IPS DF 6.9 (cell line): ENCODE measurements at regions not wholly inside any gene's neighbourhood (a gene's known extent, or its start where the extent isn't known, plus 50 kb on each side); places are given as distances from the start of the nearest gene placed in this dataset.
"Not testable (repeated sequence)": the region's sequence is repeated elsewhere in the genome, so short reads cannot be mapped to it uniquely, and the experiment has no call there.

ENCODE experiments used
- DNase-seq: peaks from one replicate; pipeline ENCODE4 v3.0.0-alpha.2; 2013; ENCODE audit warnings: low read depth, low spot score
- H3K27ac ChIP-seq: one replicate; pipeline ENCODE4 v1.5.1; 2013; ENCODE audit warnings: low read length, control low read depth
- H3K27me3 ChIP-seq: 2 replicates; pipeline ENCODE4 v1.6.1; 2013; ENCODE audit warnings: mild to moderate bottlenecking, low read length; ENCODE audit not compliant: control insufficient read depth, insufficient read depth
- H3K36me3 ChIP-seq: 2 replicates; pipeline ENCODE4 v1.6.1; 2013; ENCODE audit warnings: low read length; ENCODE audit not compliant: control insufficient read depth, insufficient read depth
- H3K4me1 ChIP-seq: 2 replicates; pipeline ENCODE4 v1.6.1; 2013; ENCODE audit warnings: low read length; ENCODE audit not compliant: control insufficient read depth, insufficient read depth
- H3K4me3 ChIP-seq: 2 replicates; pipeline ENCODE4 v1.5.1; 2013; ENCODE audit warnings: mild to moderate bottlenecking, low read length
- H3K9me3 ChIP-seq: 2 replicates; pipeline ENCODE4 v1.6.1; 2013; ENCODE audit warnings: low read length, inconsistent platforms; ENCODE audit not compliant: control insufficient read depth, insufficient read depth
- WGBS: extraction: QIAGEN DNeasy Blood & Tissue Kit; methylation state at CpG from one replicate; pipeline ENCODE4 v1.1.7; 2013; ENCODE audit warnings: mixed read lengths, missing lambda C conversion rate; ENCODE audit not compliant: insufficient read length, insufficient coverage; 5-methylcytosine and 5-hydroxymethylcytosine counted together

DNA sequence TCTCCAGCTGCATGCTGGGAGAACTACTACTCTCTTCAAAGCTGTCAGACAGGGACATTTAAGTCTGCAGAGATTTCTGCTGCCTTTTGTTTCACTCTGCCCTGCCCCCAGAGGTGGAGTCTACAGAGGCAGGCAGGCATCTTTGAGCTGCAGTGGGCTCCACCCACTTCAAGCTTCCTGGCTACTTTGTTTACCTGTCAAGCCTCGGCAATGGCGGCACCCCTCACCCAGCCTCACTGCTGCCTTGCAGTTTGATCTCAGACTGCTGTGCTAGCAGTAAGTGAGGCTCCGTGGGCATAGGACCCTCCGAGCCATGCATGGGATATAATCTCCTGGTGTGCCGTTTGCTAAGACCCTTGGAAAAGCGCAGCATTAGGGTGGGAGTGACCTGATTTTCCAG lies 61.7 kb downstream of the DMRTA1 start:
- H3K4me1 ChIP-seq, H3K27ac ChIP-seq, H3K36me3 ChIP-seq, DNase-seq, H3K4me3 ChIP-seq, H3K9me3 ChIP-seq, H3K27me3 ChIP-seq: not testable (repeated sequence)
- no CpG with 5 or more reads among the region's 6 CpGs for WGBS

DNA sequence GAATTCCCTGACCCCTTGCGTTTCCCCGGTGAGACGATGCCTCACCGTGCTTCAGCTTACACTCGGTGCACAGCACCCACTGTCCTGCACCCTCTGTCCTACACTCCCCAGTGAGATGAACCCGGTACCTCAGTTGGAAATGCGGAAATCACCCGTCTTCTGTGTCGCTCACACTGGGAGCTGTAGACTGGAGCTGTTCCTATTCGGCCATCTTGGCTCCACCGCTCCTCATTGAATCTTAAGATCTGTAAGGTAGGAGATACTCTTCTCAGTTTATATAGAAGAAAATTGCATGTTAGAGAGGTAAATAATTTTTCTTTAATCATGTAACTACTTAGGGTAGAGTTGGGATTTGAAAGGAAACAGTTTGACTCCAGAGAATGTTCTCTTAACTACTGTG lies 62.2 kb downstream of the DMRTA1 start:
- no peak overlapping the region for H3K27ac ChIP-seq
- no peaks in the 10 kb centered on the region for H3K4me1 ChIP-seq
- no CpG with 5 or more reads among the region's 11 CpGs for WGBS
- no peak overlapping the region for H3K4me3 ChIP-seq
- no peaks in the 10 kb centered on the region for H3K27me3 ChIP-seq
- DNase-seq: no peak
- no peaks in the 10 kb centered on the region for H3K36me3 ChIP-seq
- no peaks in the 10 kb centered on the region for H3K9me3 ChIP-seq

DNA sequence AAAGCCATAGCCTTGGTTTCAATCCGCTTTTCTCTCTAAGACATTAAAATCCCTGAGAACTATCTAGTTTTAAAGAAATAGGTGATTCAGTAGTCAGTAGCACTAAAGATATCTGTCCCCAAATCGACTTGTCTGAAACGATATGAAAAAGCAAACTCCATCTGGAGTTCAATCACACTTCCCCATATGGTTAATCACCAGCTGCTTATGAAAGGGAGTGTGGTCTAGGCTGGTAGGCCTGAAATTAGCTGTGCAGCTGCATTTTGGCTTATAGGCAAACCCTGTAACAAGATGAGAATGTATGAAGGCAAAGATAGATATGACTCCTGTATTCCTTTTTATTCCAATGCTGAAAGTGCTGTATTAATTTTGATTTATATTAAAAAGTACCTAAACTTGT lies 65.9 kb downstream of the DMRTA1 start:
- DNase-seq: no peak
- H3K27ac ChIP-seq: no peak overlapping the region
- no peaks in the 10 kb centered on the region for H3K27me3 ChIP-seq
- H3K36me3 ChIP-seq: no peaks in the 10 kb centered on the region
- no peaks in the 10 kb centered on the region for H3K9me3 ChIP-seq
- no peaks in the 10 kb centered on the region for H3K4me1 ChIP-seq
- no CpG with 5 or more reads among the region's 3 CpGs for WGBS
- H3K4me3 ChIP-seq: no peak overlapping the region

DNA sequence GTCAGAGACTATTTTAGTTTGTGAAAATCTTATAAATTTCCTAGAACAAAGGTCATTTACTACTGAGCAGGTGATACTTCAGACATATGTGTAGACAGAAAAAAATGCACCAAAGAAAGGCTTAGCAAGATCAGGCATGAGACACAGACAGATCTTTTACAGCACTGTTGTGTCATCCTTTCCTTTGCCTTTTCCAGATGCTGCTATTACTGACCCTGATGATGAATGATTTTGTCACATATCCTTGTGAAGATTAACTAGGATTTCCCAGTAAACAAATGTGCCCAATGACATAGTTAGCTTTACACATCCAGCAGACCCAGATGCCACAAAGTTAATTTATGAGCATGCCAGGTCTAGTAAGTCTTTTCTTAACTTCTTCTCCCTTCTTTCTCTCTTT lies 68.2 kb downstream of the DMRTA1 start:
- H3K9me3 ChIP-seq: no peaks in the 10 kb centered on the region
- H3K36me3 ChIP-seq: no peaks in the 10 kb centered on the region
- no peaks in the 10 kb centered on the region for H3K27me3 ChIP-seq
- H3K4me1 ChIP-seq: no peaks in the 10 kb centered on the region
- DNase-seq: no peak
- no peak overlapping the region for H3K27ac ChIP-seq
- H3K4me3 ChIP-seq: no peak overlapping the region

DNA sequence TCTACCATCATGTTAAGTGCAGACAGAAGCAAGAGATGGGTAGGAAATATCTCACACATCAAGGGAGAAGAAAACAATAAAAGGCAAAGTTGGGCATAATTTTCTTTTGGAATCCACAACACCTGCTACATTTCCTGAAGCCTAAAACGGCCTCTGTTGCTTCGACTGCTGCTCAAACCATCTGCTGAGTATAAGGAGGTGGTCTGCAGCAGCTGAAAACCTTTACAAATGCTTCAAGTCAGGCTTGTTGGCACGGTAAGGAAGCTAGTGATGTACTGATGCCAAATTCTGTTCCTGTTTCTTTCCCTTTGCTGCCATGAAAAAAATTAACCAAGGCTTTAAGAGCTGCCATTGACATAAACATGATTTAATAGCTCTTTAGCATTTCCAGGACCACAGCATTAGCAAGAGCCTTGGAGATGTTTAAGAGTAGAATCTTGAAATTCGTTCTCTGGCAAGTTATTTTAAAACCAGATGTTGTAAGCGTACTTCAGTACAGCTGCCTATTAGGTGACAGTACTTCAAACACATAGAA lies 75.6 kb downstream of the DMRTA1 start:
- Histone ChIP-seq H3K4me3 (no peak overlapping the region), H3K36me3 (no peaks in the 10 kb centered on the region), H3K9me3 (no peaks in the 10 kb centered on the region), H3K4me1 (no peaks in the 10 kb centered on the region), H3K27me3 (no peaks in the 10 kb centered on the region), H3K27ac (no peak overlapping the region)
- WGBS: no CpG with 5 or more reads among the region's 5 CpGs
- no peak for DNase-seq

DNA sequence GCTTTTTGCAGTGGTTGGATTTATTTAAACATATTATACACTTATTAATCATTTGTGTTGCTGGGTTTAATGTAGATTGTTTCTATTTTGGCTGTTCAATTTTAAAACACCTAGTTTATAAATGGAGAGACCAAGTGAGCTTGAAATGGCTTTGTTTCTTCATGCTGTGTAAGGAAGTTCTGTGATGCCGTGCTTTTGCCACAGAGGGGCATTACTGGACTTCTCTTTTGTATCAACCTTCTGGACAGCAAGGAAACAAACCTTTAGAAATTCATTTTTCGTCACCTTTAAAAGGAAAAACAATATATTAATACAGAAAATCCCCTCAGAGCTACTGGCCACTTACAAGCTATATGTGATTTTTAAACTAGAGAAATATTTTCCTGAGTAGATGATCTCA lies 81.9 kb downstream of the DMRTA1 start:
- Histone ChIP-seq H3K9me3 (no peaks in the 10 kb centered on the region), H3K4me1 (no peaks in the 10 kb centered on the region), H3K4me3 (no peak overlapping the region), H3K27me3 (no peaks in the 10 kb centered on the region), H3K36me3 (no peaks in the 10 kb centered on the region), H3K27ac (no peak overlapping the region)
- WGBS: no CpG with 5 or more reads among the region's 2 CpGs
- no peak for DNase-seq

DNA sequence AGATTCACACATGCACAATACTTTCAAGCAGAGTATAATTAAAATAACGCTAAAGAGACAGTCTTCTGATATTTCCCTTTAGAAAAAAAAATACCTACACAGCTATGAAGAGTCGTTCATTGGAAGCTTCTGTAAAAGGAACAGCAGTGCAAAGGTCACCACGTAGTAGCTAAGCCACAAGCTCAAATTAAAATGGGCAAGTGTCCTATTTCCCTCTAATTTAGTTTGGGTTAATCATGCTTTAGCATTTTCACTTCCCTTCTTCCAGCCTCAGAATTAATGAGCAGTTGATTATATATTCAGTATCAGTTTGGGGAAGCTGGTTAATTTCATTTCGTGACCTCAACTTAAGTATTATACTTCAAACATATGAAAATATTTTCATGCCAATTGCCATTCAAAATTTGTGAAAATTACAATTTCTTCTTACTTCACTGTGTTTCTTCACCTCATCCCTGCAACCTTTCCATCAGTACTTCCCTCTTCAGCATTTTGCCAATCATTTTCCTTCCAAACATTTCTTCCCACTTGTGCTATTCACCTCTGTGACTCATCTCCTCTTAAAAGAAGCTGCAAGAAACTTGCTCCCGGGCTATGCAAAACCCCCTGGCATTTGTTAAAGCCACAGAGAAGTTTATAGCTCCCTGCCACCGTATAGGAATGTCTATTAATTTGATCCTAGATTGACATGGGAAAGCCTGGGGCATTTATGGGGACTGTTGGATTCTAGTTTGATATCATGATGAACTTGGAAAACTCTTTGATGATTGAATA lies 83.0 kb downstream of the DMRTA1 start:
- no peak overlapping the region for H3K27ac ChIP-seq
- no peaks in the 10 kb centered on the region for H3K36me3 ChIP-seq
- no CpG with 5 or more reads among the region's 6 CpGs for WGBS

DNA sequence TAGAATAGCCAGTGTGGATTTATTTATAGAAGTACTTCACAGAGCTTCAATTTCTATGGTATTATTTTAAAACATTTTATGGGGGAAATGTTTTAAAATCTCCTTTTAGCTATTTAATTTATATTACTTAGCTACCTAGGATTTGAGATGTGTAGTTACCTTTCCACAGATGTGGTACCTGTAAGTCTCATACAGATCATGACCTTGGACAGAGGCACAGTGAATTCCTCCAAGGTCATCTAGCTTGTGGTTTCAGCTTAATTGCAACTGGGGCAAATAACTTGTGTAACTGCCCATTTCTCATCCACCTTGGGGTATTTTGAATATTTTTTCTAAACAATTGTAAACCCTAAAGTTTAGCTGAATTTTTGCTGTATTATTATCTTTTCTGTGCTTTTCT lies 89.2 kb downstream of the DMRTA1 start:
- Histone ChIP-seq H3K27ac (no peak overlapping the region), H3K9me3 (no peaks in the 10 kb centered on the region), H3K36me3 (no peaks in the 10 kb centered on the region), H3K4me3 (no peak overlapping the region), H3K4me1 (no peaks in the 10 kb centered on the region), H3K27me3 (no peaks in the 10 kb centered on the region)
- no peak for DNase-seq

More for the DNA sequence above, 83.0 kb downstream of the DMRTA1 start:
- no peak for DNase-seq
- Histone ChIP-seq H3K27me3 (no peaks in the 10 kb centered on the region), H3K4me3 (no peak overlapping the region), H3K4me1 (no peaks in the 10 kb centered on the region), H3K9me3 (no peaks in the 10 kb centered on the region)

DNA sequence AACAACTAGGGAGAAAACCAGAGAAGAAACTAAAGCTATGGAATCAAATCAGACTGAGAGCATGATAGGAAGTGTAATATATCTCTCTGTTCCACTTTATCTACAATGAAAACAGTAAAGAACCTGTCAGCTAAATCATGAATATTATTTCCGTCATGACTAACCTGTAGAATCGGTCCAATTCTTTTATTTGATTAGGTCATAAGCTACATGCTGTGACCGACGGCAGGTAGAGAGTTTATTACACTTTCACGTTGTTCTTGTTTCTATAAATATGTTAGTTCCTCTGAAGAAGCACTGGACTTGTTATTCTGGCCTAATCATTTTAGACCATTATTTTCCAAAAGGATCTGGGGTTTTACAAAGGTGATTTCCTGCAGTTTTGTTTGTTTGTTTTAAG lies 91.1 kb downstream of the DMRTA1 start:
- no CpG with 5 or more reads among the region's 5 CpGs for WGBS
- H3K4me1 ChIP-seq: no peaks in the 10 kb centered on the region
- no peak overlapping the region for H3K27ac ChIP-seq
- no peaks in the 10 kb centered on the region for H3K36me3 ChIP-seq
- no peaks in the 10 kb centered on the region for H3K9me3 ChIP-seq
- H3K27me3 ChIP-seq: no peaks in the 10 kb centered on the region
- DNase-seq: no peak
- no peak overlapping the region for H3K4me3 ChIP-seq

DNA sequence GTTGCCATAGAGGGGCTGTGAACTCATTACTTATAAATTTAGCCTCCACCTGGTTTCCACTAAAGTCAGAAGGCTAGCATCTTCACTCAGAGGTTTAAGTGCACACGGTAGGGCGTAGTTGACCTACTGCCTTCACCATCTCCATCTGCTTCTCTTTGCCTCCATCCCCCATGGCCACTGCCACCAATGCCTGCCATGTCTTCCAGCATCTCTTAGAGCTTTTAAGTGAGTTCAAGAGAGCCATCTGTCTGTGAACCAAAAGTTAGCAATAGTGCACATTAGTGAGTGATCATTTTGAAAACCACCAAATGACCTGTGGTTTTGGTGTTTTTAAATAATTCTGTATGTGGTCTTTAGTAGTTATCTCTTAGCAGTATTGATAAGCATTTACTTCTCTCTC lies 102.0 kb downstream of the DMRTA1 start:
- Histone ChIP-seq H3K27me3 (no peaks in the 10 kb centered on the region), H3K27ac (no peak overlapping the region), H3K4me3 (no peak overlapping the region), H3K4me1 (no peaks in the 10 kb centered on the region), H3K36me3 (no peaks in the 10 kb centered on the region), H3K9me3 (no peaks in the 10 kb centered on the region)
- WGBS: no CpG with 5 or more reads among the region's 2 CpGs
- no peak for DNase-seq

DNA sequence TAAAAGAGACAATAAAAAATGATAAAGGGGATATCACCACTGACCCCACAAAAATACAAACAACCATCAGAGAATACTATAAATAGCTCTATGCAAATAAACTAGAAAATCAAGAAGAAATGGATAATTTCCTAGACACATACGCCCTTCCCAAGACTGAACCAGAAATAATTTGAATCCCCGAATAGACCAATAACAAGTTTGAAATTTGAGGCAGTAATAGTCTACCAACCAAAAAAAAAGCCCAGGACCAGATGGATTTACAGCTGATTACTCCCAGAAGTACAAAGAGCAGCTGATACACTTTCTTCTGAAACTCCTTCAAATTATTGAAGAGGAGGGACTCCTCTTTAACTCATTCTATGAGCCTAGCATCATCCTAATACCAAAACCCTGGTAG lies 128.1 kb downstream of the DMRTA1 start:
- no peak overlapping the region for H3K4me3 ChIP-seq
- H3K27me3 ChIP-seq: no peaks in the 10 kb centered on the region
- no peaks in the 10 kb centered on the region for H3K4me1 ChIP-seq
- no peaks in the 10 kb centered on the region; the same call in 1 of the 2 replicates for H3K9me3 ChIP-seq
- DNase-seq: no peak
- WGBS: no CpG with 5 or more reads among the region's 2 CpGs
- H3K36me3 ChIP-seq: no peaks in the 10 kb centered on the region
- H3K27ac ChIP-seq: no peak overlapping the region
